Stimulated activated naive CD8-positive, alpha-beta T cell treated with anti-CD3 and anti-CD28 coated beads, Interleukin-15, amount 100 ng/mL, for 72 hours (primary cell): ENCODE measurements at regions not wholly inside any gene's neighbourhood (a gene's known extent, or its start where the extent isn't known, plus 50 kb on each side); places are given as distances from the start of the nearest gene placed in this dataset.

Source experiments
- ATAC-seq: fragments of 150-1000 bp; cut with Tn5 transposase; 2 replicates; pipeline ENCODE4 v1.10.0; 2021; ENCODE audit warnings: mild to moderate bottlenecking, moderate library complexity
- DNase-seq, 2 donors: peaks; one replicate each; pipeline ENCODE4 v3.0.0; 2021 to 2022
- H3K27ac Mint-ChIP-seq, 2 donors: one replicate each; pipeline ENCODE4 v1.8.0; 2022; ENCODE audit warnings: mild to moderate bottlenecking in 2 of 2, mixed read lengths in 2 of 2, moderate library complexity in 2 of 2
- H3K27me3 Mint-ChIP-seq: one replicate; pipeline ENCODE4 v1.8.0; 2022; ENCODE audit warnings: mixed read lengths
- H3K4me1 Mint-ChIP-seq: one replicate; pipeline ENCODE4 v1.8.0; 2022; ENCODE audit warnings: mild to moderate bottlenecking, mixed read lengths
- H3K4me3 Mint-ChIP-seq, 2 donors: one replicate each; pipeline ENCODE4 v1.8.0; 2022; ENCODE audit warnings: mild to moderate bottlenecking in 2 of 2, mixed read lengths in 2 of 2, moderate library complexity in 1 of 2
- H3K9me3 Mint-ChIP-seq, 2 donors: one replicate each; pipeline ENCODE4 v1.8.0; 2022; ENCODE audit warnings: mixed read lengths in 2 of 2

- DNase-seq (no peak), ATAC-seq (no peak)
- Mint-ChIP-seq H3K27me3 (no peaks in the 10 kb centered on the region), H3K4me1 (no peaks in the 10 kb centered on the region), H3K27ac (no peak overlapping the region), H3K9me3 (no peaks in the 10 kb centered on the region), H3K4me3 (no peak overlapping the region)
Observed at GRCh38 chr1:98176936-98177335, 256.1 kb upstream of the DPYD start.

GRCh38 chr1:98176414-98176813 is 255.6 kb upstream of the DPYD start:
- Mint-ChIP-seq H3K4me1 (no peaks in the 10 kb centered on the region), H3K4me3 (no peak overlapping the region), H3K9me3 (no peaks in the 10 kb centered on the region), H3K27me3 (no peaks in the 10 kb centered on the region), H3K27ac (no peak overlapping the region)
- DNase-seq, result no peak
- no peak for ATAC-seq

GRCh38 chr1:98172578-98172977 is 251.7 kb upstream of the DPYD start:
- Mint-ChIP-seq H3K27me3 (no peaks in the 10 kb centered on the region), H3K9me3 (no peaks in the 10 kb centered on the region), H3K4me3 (no peak overlapping the region), H3K27ac (no peak overlapping the region), H3K4me1 (no peaks in the 10 kb centered on the region)
- DNase-seq (no peak), ATAC-seq (no peak)

GRCh38 chr1:98172022-98172421 is 251.2 kb upstream of the DPYD start:
- ATAC-seq, result no peak
- no peaks in the 10 kb centered on the region for H3K27me3 Mint-ChIP-seq

GRCh38 chr1:98164509-98164908 is 243.7 kb upstream of the DPYD start:
- H3K27ac Mint-ChIP-seq, result no peak overlapping the region
- ATAC-seq (no peak), DNase-seq (no peak)
- peaks cover 0 to 5% of the 10 kb centered on the region in 2 donors for H3K9me3 Mint-ChIP-seq
- no peak overlapping the region for H3K4me3 Mint-ChIP-seq
- H3K27me3 Mint-ChIP-seq, result no peaks in the 10 kb centered on the region
- no peaks in the 10 kb centered on the region for H3K4me1 Mint-ChIP-seq

More at GRCh38 chr1:98172022-98172421, 251.2 kb upstream of the DPYD start:
- H3K4me1 Mint-ChIP-seq, result no peaks in the 10 kb centered on the region
- no peak overlapping the region for H3K4me3 Mint-ChIP-seq
- H3K27ac Mint-ChIP-seq, result no peak overlapping the region
- DNase-seq, result no peak
- no peaks in the 10 kb centered on the region for H3K9me3 Mint-ChIP-seq

GRCh38 chr1:98157524-98158313 is 236.9 kb upstream of the DPYD start:
- Mint-ChIP-seq H3K9me3 (peaks cover 6 to 8% of the 10 kb centered on the region in 2 donors), H3K27me3 (no peaks in the 10 kb centered on the region), H3K4me1 (no peaks in the 10 kb centered on the region), H3K27ac (no peak overlapping the region), H3K4me3 (no peak overlapping the region)
- ATAC-seq (no peak), DNase-seq (no peak)

- no peaks in the 10 kb centered on the region for H3K4me1 Mint-ChIP-seq
- H3K27ac Mint-ChIP-seq, result no peak overlapping the region
- DNase-seq, result no peak
- H3K27me3 Mint-ChIP-seq, result no peaks in the 10 kb centered on the region
- peaks cover 6 to 21% of the 10 kb centered on the region in 2 donors for H3K9me3 Mint-ChIP-seq
- no peak for ATAC-seq
- H3K4me3 Mint-ChIP-seq, result no peak overlapping the region
Observed at GRCh38 chr1:98147280-98147679, 226.4 kb upstream of the DPYD start.

GRCh38 chr1:98145655-98146054 is 224.8 kb upstream of the DPYD start:
- no peak for DNase-seq
- Mint-ChIP-seq H3K4me1 (no peaks in the 10 kb centered on the region), H3K9me3 (peaks cover 0 to 7% of the 10 kb centered on the region in 2 donors), H3K27ac (no peak overlapping the region), H3K4me3 (no peak overlapping the region), H3K27me3 (no peaks in the 10 kb centered on the region)
- ATAC-seq, result no peak

GRCh38 chr1:98143403-98143802 is 222.6 kb upstream of the DPYD start:
- no peaks in the 10 kb centered on the region for H3K27me3 Mint-ChIP-seq
- ATAC-seq (no peak), DNase-seq (no peak)
- H3K4me3 Mint-ChIP-seq, result no peak overlapping the region
- H3K27ac Mint-ChIP-seq, result no peak overlapping the region
- H3K4me1 Mint-ChIP-seq, result no peaks in the 10 kb centered on the region
- no peaks in the 10 kb centered on the region for H3K9me3 Mint-ChIP-seq

- H3K27ac Mint-ChIP-seq, result no peak overlapping the region
- no peaks in the 10 kb centered on the region for H3K4me1 Mint-ChIP-seq
- H3K9me3 Mint-ChIP-seq, result no peaks in the 10 kb centered on the region
- H3K4me3 Mint-ChIP-seq, result no peak overlapping the region
- no peaks in the 10 kb centered on the region for H3K27me3 Mint-ChIP-seq
- ATAC-seq (no peak), DNase-seq (no peak)
Observed at GRCh38 chr1:98133131-98133530, 212.3 kb upstream of the DPYD start.

- Mint-ChIP-seq H3K4me1 (no peaks in the 10 kb centered on the region), H3K27ac (no peak overlapping the region), H3K4me3 (no peak overlapping the region), H3K9me3 (no peaks in the 10 kb centered on the region), H3K27me3 (no peaks in the 10 kb centered on the region)
- no peak for DNase-seq
- no peak for ATAC-seq
Observed at GRCh38 chr1:98130408-98130807, 209.6 kb upstream of the DPYD start.

- ATAC-seq (no peak), DNase-seq (no peak)
- no peak overlapping the region for H3K4me3 Mint-ChIP-seq
- no peaks in the 10 kb centered on the region for H3K4me1 Mint-ChIP-seq
- H3K9me3 Mint-ChIP-seq, result no peaks in the 10 kb centered on the region
- no peak overlapping the region for H3K27ac Mint-ChIP-seq
- H3K27me3 Mint-ChIP-seq, result no peaks in the 10 kb centered on the region
Observed at GRCh38 chr1:98129491-98129890, 208.7 kb upstream of the DPYD start.

GRCh38 chr1:98126740-98127139 is 205.9 kb upstream of the DPYD start:
- H3K9me3 Mint-ChIP-seq, result peaks cover 0 to 7% of the 10 kb centered on the region in 2 donors
- H3K27me3 Mint-ChIP-seq, result no peaks in the 10 kb centered on the region
- H3K4me1 Mint-ChIP-seq, result no peaks in the 10 kb centered on the region
- DNase-seq, result no peak
- H3K27ac Mint-ChIP-seq, result no peak overlapping the region
- H3K4me3 Mint-ChIP-seq, result no peak overlapping the region
- ATAC-seq, result no peak

GRCh38 chr1:98121646-98122045 is 200.8 kb upstream of the DPYD start:
- ATAC-seq (no peak), DNase-seq (no peak)
- H3K4me1 Mint-ChIP-seq, result no peaks in the 10 kb centered on the region
- H3K9me3 Mint-ChIP-seq, result peaks cover 0 to 7% of the 10 kb centered on the region in 2 donors
- H3K4me3 Mint-ChIP-seq, result no peak overlapping the region
- no peaks in the 10 kb centered on the region for H3K27me3 Mint-ChIP-seq
- no peak overlapping the region for H3K27ac Mint-ChIP-seq

GRCh38 chr1:98119796-98120195 is 199.0 kb upstream of the DPYD start:
- no peak for DNase-seq
- ATAC-seq, result no peak
- H3K4me3 Mint-ChIP-seq, result no peak overlapping the region
- H3K27ac Mint-ChIP-seq, result no peak overlapping the region
- H3K9me3 Mint-ChIP-seq, result peaks cover 0 to 7% of the 10 kb centered on the region in 2 donors
- no peaks in the 10 kb centered on the region for H3K4me1 Mint-ChIP-seq
- H3K27me3 Mint-ChIP-seq, result no peaks in the 10 kb centered on the region

- DNase-seq, result no peak
- Mint-ChIP-seq H3K27me3 (no peaks in the 10 kb centered on the region), H3K4me1 (no peaks in the 10 kb centered on the region), H3K9me3 (no peaks in the 10 kb centered on the region), H3K4me3 (no peak overlapping the region), H3K27ac (no peak overlapping the region)
- no peak for ATAC-seq
Observed at GRCh38 chr1:98113811-98114210, 193.0 kb upstream of the DPYD start.

- Mint-ChIP-seq H3K4me3 (no peak overlapping the region), H3K27ac (no peak overlapping the region), H3K9me3 (peaks cover 9 to 10% of the 10 kb centered on the region in 2 donors), H3K27me3 (no peaks in the 10 kb centered on the region), H3K4me1 (no peaks in the 10 kb centered on the region)
- ATAC-seq (no peak), DNase-seq (no peak)
Observed at GRCh38 chr1:98112626-98113025, 191.8 kb upstream of the DPYD start.
